SU-DHL-6 (cell line): ENCODE measurements at regions not wholly inside any gene's neighbourhood (a gene's known extent, or its start where the extent isn't known, plus 50 kb on each side); places are given as distances from the start of the nearest gene placed in this dataset.

Experiments
- CTCF ChIP-seq: fragments of 200-600 bp; sonication (generic); IDR thresholded peaks from one replicate; pipeline ENCODE4 v1.5.1; 2017; ENCODE audit warnings: antibody characterized with exemption, mild to moderate bottlenecking, low read length, moderate library complexity; ENCODE audit not compliant: insufficient read depth, poor library complexity, severe bottlenecking
- EZH2phosphoT487 ChIP-seq: fragments of 200-600 bp; sonication (generic), shearing (Covaris generic); conservative IDR thresholded peaks from 2 replicates; pipeline ENCODE4 v1.6.1; 2018; ENCODE audit warnings: mild to moderate bottlenecking, antibody characterized with exemption, low read length, moderate library complexity, mixed read lengths

GRCh38 chr6:16041327-16041726 is 87.6 kb upstream of the MYLIP start:
- no peak for TF ChIP-seq CTCF
- TF ChIP-seq EZH2phosphoT487, result no peak
